Muscle layer of duodenum (tissue), 2 donors: ENCODE measurements at regions not wholly inside any gene's neighbourhood (a gene's known extent, or its start where the extent isn't known, plus 50 kb on each side); places are given as distances from the start of the nearest gene placed in this dataset.
"Not testable (repeated sequence)": the region's sequence is repeated elsewhere in the genome, so short reads cannot be mapped to it uniquely, and the experiment has no call there.

ENCODE experiments used
- H3K27ac ChIP-seq: one replicate; pipeline ENCODE4 v1.7.0; 2013; ENCODE audit warnings: mild to moderate bottlenecking, low read length
- H3K27me3 ChIP-seq: one replicate; pipeline ENCODE4 v1.7.0; 2013; ENCODE audit warnings: low read depth, mild to moderate bottlenecking, control low read depth, low read length
- H3K36me3 ChIP-seq, 2 donors: one replicate each; pipeline ENCODE4 v1.7.0; 2013; ENCODE audit warnings: low read length in 2 of 2, control low read depth in 1 of 2, mild to moderate bottlenecking in 1 of 2; ENCODE audit not compliant: insufficient read depth in 2 of 2, control insufficient read depth in 1 of 2
- H3K4me1 ChIP-seq, 2 donors: one replicate each; pipeline ENCODE4 v1.7.0; 2013; ENCODE audit warnings: low read length in 2 of 2, mild to moderate bottlenecking in 2 of 2, control low read depth in 1 of 2, moderate library complexity in 1 of 2; ENCODE audit not compliant: insufficient read depth in 2 of 2, control insufficient read depth in 1 of 2
- H3K4me3 ChIP-seq, 2 donors: one replicate each; pipeline ENCODE4 v1.7.0; 2013; ENCODE audit warnings: low read length in 2 of 2, low read depth in 1 of 2, mild to moderate bottlenecking in 1 of 2
- H3K9me3 ChIP-seq, 2 donors: one replicate each; pipeline ENCODE4 v1.7.0; 2013; ENCODE audit warnings: low read length in 2 of 2, control low read depth in 1 of 2, mild to moderate bottlenecking in 1 of 2; ENCODE audit not compliant: control insufficient read depth in 1 of 2
- donor health status: healthy.

DNA sequence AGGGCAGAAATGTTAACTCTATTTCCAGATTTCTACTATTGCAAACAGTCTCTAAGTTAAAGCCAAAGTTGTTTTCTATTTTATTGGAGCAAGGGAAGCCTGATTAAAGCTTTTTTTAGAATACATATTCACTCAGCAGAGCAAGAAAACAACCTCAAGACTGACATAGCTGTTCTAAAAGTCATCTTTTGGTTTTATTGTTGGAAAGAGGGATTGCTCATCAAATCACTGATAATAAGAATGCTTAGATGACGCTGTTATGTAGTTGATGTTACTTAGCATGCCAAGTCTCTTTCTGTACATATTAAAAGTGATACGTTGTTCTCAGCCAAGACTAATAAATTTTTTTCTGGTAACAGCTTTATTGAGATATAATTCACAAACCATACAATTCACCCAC is 172.6 kb upstream of the LAMA2 start:
- no peaks in the 10 kb centered on the region for H3K36me3 ChIP-seq
- H3K4me1 ChIP-seq: no peaks in the 10 kb centered on the region
- H3K4me3 ChIP-seq: no peak overlapping the region
- H3K27ac ChIP-seq: no peak overlapping the region
- no peaks in the 10 kb centered on the region for H3K9me3 ChIP-seq
- H3K27me3 ChIP-seq: no peaks in the 10 kb centered on the region

DNA sequence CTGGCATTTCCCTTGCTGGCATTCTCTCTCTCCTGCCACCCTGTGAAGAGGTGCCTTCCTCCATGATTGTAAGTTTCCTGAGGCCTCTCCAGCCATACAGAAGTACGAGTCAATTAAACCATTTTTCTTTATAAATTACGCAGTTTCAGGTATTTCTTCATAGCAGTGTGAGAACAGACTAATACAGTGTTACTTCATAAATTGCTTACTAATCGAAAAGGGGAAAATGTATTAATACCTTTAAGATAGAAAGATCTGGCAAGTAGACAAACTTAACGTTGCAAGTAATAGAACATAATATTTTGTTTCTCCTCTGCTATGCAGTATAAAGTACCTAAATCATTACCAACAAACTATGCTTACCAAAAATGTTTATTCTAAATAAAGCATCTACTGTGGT is 178.3 kb upstream of the LAMA2 start:
- Histone ChIP-seq H3K9me3 (no peaks in the 10 kb centered on the region), H3K27me3 (no peaks in the 10 kb centered on the region), H3K27ac (no peak overlapping the region), H3K4me3 (no peak overlapping the region), H3K4me1 (no peaks in the 10 kb centered on the region), H3K36me3 (no peaks in the 10 kb centered on the region)

DNA sequence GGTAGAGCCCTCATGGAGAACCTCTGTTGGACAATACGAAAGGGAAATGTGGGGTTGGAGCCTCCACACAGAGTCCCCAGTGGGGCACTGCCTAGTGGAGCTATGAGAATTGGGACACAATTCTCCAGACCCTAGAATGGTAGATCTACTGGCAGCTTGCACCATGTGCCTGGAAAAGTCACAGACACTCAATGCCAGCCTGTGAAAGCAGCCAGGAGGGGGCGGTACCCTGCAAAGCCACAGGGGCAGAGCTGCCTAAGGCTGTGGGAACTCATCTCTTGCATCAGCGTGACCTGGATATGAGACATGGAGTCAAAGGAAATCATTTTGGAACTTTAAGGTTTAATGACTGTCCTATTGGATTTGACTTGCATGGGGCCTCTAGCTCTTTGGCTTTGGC is 179.1 kb upstream of the LAMA2 start:
- not testable (repeated sequence) for H3K4me1 ChIP-seq, H3K36me3 ChIP-seq, H3K9me3 ChIP-seq, H3K27ac ChIP-seq, H3K4me3 ChIP-seq, H3K27me3 ChIP-seq

DNA sequence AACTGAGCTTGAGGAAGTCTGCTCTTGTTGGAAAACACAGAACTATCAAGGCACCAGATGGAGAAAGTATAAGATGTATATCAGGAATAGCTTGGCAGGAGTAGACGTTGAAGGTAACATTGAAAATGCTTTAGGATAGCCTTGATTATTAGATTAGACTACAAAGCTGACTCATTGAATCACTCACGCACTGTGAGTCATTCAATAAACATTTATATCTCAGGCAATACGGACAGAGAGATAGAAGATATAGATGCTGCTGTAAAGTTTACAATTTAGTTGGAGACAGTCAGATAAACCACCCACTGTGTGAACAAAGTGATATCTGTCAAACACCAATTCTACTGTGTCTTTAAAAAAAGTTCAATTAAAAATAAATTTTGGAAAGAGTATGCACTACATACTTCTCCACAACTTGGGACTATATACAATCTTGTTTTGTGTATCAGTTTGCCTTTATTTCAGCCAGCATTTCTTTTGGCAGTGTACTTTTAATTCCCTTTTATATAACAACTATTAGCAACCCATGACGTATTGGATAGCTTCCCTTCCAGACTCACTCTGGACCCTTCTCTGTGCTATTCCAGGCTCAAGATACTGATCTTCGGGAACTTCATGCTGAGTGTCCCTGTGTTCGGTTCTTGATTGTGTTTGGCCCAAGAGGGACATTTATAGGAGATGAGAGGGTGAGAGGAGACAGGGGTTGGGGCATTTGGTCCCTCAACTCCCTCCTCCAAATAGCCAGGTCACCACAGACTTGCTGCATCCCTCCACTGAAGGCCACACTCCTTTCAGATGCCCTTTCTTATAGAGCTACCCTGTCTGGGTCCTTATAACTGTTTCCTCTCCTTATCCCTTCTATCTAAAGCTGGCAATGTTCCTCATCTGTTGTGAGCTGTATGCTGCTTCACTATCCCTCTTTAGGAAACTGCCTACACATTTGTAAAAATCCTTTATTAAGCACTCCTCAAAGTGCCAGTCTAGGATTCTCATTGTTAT is 176.6 kb upstream of the PTPRK start:
- H3K27ac ChIP-seq: no peak overlapping the region
- no peak overlapping the region for H3K4me3 ChIP-seq
- H3K9me3 ChIP-seq: no peaks in the 10 kb centered on the region
- H3K4me1 ChIP-seq: no peaks in the 10 kb centered on the region
- H3K36me3 ChIP-seq: no peaks in the 10 kb centered on the region
- H3K27me3 ChIP-seq: no peaks in the 10 kb centered on the region

DNA sequence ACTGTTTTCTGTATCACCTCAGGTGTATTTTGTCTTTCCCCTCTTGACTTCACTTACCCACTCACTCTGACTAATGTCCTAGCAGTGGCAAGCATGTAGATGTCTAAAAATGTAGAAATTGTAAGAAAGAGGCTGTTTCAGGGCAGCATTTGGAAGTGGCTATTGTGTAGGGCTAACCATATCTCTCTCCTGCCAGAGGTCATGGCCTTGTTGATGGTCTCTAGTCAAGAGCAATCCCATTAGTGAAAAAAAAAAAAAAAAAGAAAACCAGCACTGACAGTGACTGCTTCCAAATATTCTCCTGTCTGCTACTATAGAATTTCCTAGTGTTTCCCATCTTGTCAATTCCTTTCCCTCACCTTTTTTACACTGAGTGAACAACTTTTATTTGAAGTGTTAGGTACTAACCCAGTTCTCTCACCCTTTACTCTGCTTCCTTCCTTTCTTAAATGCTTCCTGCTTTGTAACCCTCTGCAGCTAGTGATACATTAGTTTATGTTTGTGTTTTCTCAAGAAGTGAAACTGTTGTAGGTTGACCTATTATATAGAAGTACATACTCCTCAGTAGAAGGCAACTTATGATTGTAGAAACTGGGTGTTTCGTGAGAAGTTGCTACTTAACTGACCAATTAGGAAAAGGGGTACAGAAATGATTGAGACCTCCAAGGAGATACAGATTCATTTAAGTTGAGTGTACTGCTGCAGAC is 174.1 kb upstream of the PTPRK start:
- Histone ChIP-seq H3K4me1 (no peaks in the 10 kb centered on the region), H3K4me3 (no peak overlapping the region), H3K9me3 (no peaks in the 10 kb centered on the region), H3K27ac (no peak overlapping the region), H3K27me3 (no peaks in the 10 kb centered on the region), H3K36me3 (no peaks in the 10 kb centered on the region)

DNA sequence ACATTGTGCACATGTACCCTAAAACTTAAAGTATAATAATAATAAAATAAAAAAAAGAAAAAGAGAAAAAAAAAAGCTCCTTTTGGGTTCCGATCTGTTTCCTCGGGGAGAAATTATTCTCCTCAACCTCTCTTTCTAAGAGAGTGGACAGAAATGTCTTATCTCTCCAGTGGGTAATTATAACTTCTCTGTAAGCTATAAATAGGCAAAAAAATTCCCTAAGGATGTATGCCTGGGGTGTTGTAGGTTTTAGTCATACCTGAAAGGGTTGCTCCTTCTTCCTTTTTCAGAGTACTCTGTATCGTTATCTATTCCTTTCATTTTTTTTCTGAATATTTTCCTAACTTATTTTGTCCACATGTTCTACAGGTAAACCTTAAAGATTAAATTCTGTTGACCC is 169.7 kb upstream of the PTPRK start:
- H3K36me3 ChIP-seq: no peaks in the 10 kb centered on the region
- no peaks in the 10 kb centered on the region for H3K27me3 ChIP-seq
- peaks cover 0 to 7% of the 10 kb centered on the region in 2 donors for H3K9me3 ChIP-seq
- no peak overlapping the region for H3K4me3 ChIP-seq
- no peak overlapping the region for H3K27ac ChIP-seq
- H3K4me1 ChIP-seq: no peaks in the 10 kb centered on the region

DNA sequence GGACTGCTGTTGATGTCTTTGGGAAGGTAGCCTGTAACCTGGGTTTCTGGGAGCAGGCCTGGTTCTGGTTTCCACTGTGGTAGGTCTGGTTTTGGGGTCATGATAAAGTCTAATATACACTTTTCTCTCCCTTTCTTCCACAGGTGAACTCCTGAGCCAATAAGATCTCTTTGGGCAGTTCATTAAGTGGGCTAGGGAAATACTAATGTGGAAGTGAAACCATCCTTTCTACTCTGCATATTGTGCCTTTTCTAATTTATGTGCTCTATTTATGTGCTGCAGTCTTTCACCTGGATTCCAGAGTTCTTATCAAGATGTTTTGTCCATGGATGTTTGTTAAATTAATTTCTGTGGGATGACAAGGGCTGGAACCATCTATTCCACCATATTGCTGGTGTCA is 165.7 kb upstream of the PTPRK start:
- Histone ChIP-seq H3K27ac (no peak overlapping the region), H3K27me3 (no peaks in the 10 kb centered on the region), H3K4me1 (no peaks in the 10 kb centered on the region), H3K4me3 (no peak overlapping the region), H3K9me3 (peaks cover 0 to 7% of the 10 kb centered on the region in 2 donors), H3K36me3 (no peaks in the 10 kb centered on the region)

DNA sequence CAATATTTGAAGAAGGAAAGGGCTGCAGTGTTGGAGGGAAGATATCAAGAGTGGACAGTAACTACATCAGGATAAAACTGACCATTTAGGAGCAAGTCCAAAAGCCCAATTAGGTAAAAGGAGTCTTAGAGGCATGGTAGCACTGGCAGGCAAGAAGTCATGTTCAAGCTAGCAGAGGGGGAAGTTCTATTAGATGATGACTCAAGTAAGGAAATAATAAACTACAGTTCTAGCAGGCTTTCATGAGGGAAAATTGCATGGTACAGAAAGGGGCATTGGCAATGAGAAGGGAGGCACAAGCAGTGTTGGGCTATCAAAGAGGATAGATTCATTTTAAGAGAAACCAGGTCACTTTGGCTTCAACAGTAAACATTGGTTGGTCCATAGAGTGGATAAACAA is 156.1 kb upstream of the PTPRK start:
- Histone ChIP-seq H3K36me3 (no peaks in the 10 kb centered on the region), H3K27ac (no peak overlapping the region), H3K4me3 (no peak overlapping the region), H3K27me3 (no peaks in the 10 kb centered on the region), H3K4me1 (no peaks in the 10 kb centered on the region), H3K9me3 (no peaks in the 10 kb centered on the region)

DNA sequence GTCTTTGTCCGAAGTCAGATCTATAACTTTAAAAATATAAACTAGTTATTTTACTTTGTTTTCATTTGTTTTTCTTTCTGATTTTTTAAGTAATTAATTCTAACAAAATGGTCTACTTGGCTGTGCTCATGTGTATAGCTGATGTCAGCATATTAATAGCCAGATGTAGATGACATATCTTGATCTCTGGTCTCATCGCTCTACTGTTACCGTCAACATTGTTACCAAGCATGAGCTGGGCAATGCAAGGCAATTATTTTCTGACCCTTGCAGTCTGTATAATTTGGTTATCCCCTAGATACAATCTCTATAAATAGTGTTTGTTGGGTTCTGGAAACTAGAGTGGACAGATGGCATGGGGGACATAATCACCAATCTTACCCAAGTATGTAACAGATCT is 151.6 kb upstream of the PTPRK start:
- Histone ChIP-seq H3K4me1 (no peaks in the 10 kb centered on the region), H3K36me3 (no peaks in the 10 kb centered on the region), H3K27me3 (no peaks in the 10 kb centered on the region), H3K4me3 (no peak overlapping the region), H3K27ac (no peak overlapping the region), H3K9me3 (no peaks in the 10 kb centered on the region)

DNA sequence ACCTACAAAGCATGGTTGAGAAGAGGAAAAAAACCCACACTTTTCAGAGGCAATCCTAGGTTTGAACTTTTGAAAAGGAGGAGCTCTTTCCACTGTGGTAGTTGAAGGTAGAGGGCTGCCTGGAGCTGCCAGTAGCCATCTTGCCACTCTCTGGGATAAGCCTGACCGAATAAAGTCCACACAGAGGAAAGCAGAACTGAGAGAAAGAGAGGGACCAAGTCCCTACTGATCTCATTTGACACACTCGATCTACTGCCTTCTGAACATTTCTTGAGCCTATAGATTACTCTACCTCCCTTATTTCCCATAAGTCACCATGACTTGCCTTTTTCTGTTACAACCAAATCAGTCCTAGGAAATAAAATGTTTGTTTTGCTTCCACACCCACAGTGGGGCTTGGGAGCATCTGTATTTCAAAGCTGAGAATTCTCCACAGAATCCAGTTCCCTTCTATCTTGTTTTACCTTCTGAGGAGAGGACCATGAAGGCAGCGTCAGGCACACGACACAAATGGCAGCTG is 147.0 kb upstream of the PTPRK start:
- Histone ChIP-seq H3K27me3 (no peaks in the 10 kb centered on the region), H3K36me3 (no peaks in the 10 kb centered on the region), H3K27ac (no peak overlapping the region), H3K4me3 (no peak overlapping the region), H3K4me1 (no peaks in the 10 kb centered on the region), H3K9me3 (no peaks in the 10 kb centered on the region)

DNA sequence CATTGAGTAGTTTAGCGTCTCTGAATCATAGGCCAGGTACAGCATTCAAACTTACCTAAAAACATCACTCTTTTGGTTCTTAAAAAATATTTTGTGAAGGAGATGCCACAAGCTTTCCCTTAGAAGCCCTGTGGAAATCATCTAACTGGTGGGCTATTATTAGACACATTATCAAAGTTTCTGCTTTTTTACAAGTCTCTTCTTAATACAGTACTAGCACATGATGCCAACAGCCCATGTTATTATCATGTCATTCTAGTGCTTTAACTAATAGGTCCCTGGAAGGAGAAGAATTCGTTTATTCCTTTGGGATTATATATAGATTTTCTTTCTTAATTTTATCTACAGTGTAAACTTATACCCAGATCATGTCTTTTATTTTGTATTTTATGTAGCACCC is 146.0 kb upstream of the PTPRK start:
- Histone ChIP-seq H3K27ac (no peak overlapping the region), H3K27me3 (no peaks in the 10 kb centered on the region)

More for the DNA sequence above, 146.0 kb upstream of the PTPRK start:
- Histone ChIP-seq H3K4me3 (no peak overlapping the region), H3K9me3 (no peaks in the 10 kb centered on the region), H3K4me1 (no peaks in the 10 kb centered on the region), H3K36me3 (no peaks in the 10 kb centered on the region)
